IPS-NIHi7 (cell line): ENCODE measurements at regions not wholly inside any gene's neighbourhood (a gene's known extent, or its start where the extent isn't known, plus 50 kb on each side); places are given as distances from the start of the nearest gene placed in this dataset.
A peak's percentile ranks its signal among the peaks of the same experiment; 100 is the strongest.
"Not testable (repeated sequence)": the region's sequence is repeated elsewhere in the genome, so short reads cannot be mapped to it uniquely, and the experiment has no call there.

Experiments
- DNase-seq: peaks from one replicate; pipeline ENCODE4 v3.0.0; 2012; ENCODE audit warnings: mixed read lengths; ENCODE audit errors: extremely low spot score

- DNase-seq, result no peak
Observed at GRCh38 chr4:163273922-163274321, 58.5 kb downstream of the NPY1R start.

GRCh38 chr4:163273203-163273602 is 59.2 kb downstream of the NPY1R start:
- DNase-seq, result no peak

- DNase-seq, result no peak
Observed at GRCh38 chr4:163271555-163272127, 60.8 kb downstream of the NPY1R start.

GRCh38 chr4:163269869-163270268 is 62.5 kb downstream of the NPY1R start:
- DNase-seq, result peak; percentile 19

GRCh38 chr4:163269166-163269565 is 63.2 kb downstream of the NPY1R start:
- no peak for DNase-seq

- no peak for DNase-seq
Observed at GRCh38 chr4:163264934-163265333, 67.5 kb downstream of the NPY1R start.

GRCh38 chr4:163263606-163264005 is 68.8 kb downstream of the NPY1R start:
- peak; percentile 36 for DNase-seq

- DNase-seq, result no peak
Observed at GRCh38 chr4:163256680-163257343, 75.6 kb downstream of the NPY1R start.

- DNase-seq, result peak; percentile 52
Observed at GRCh38 chr4:163251204-163251603, 81.2 kb downstream of the NPY1R start.

- DNase-seq, result no peak
Observed at GRCh38 chr4:163249042-163249441, 82.4 kb upstream of the NAF1 start.

- no peak for DNase-seq
Observed at GRCh38 chr4:163245044-163245728, 78.5 kb upstream of the NAF1 start.

- DNase-seq, result no peak
Observed at GRCh38 chr4:163243297-163243981, 76.7 kb upstream of the NAF1 start.

- DNase-seq, result no peak
Observed at GRCh38 chr4:163237856-163238255, 71.2 kb upstream of the NAF1 start.

- DNase-seq, result not testable (repeated sequence)
Observed at GRCh38 chr4:163236389-163236788, 69.7 kb upstream of the NAF1 start.

GRCh38 chr4:163233321-163233720 is 66.6 kb upstream of the NAF1 start:
- DNase-seq, result no peak

- DNase-seq, result no peak
Observed at GRCh38 chr4:163228648-163229047, 62.0 kb upstream of the NAF1 start.

GRCh38 chr4:163221467-163221866 is 54.8 kb upstream of the NAF1 start:
- no peak for DNase-seq

- DNase-seq, result no peak
Observed at GRCh38 chr4:163217505-163217904, 50.8 kb upstream of the NAF1 start.
